Stomach (tissue), 8 donors: ENCODE measurements at regions not wholly inside any gene's neighbourhood (a gene's known extent, or its start where the extent isn't known, plus 50 kb on each side); places are given as distances from the start of the nearest gene placed in this dataset.

Experiments
- DNase-seq, 2 donors: peaks; one replicate each; pipeline versions ENCODE4 v3.0.0 to v3.0.0-alpha.2; 2013 to 2019
- H3K27ac ChIP-seq, 5 donors: fragments of 200-600 bp in 4 of 5; sonication (generic) in 4 of 5; one replicate each; pipeline ENCODE4 v1.5.1; 2013 to 2019; ENCODE audit warnings: mild to moderate bottlenecking in 1 of 5, moderate library complexity in 1 of 5
- H3K27me3 ChIP-seq, 3 donors: fragments of 200-600 bp; sonication (generic); one replicate each; pipeline ENCODE4 v1.5.1; 2017 to 2019; ENCODE audit warnings: mixed run types in 1 of 3
- H3K36me3 ChIP-seq, 4 donors: fragments of 200-600 bp; sonication (generic); 1 replicate in 3 of 4; 2 replicates in 1 of 4; pipeline ENCODE4 v1.5.1; 2016 to 2019
- H3K4me1 ChIP-seq, 4 donors: fragments of 200-600 bp; sonication (generic); one replicate each; pipeline ENCODE4 v1.5.1; 2016 to 2019
- H3K4me3 ChIP-seq, 4 donors: fragments of 200-600 bp; sonication (generic) in 3 of 4; one replicate each; pipeline ENCODE4 v1.5.1; 2016 to 2019; ENCODE audit warnings: mild to moderate bottlenecking in 1 of 4
- H3K9me3 ChIP-seq, 4 donors: fragments of 200-600 bp; sonication (generic); one replicate each; pipeline ENCODE4 v1.5.1; 2016 to 2019
- CTCF ChIP-seq, 7 experiments: fragments of 450-650 bp in 4 of 7; fragments of 200-600 bp in 3 of 7; sonication (generic) in 3 of 7; IDR thresholded peaks; one replicate each; pipeline ENCODE4 v1.5.1; 2016 to 2019; ENCODE audit warnings: antibody characterized with exemption in 7 of 7, control low read depth in 2 of 7, mild to moderate bottlenecking in 1 of 7
- EP300 ChIP-seq: sonication (generic); formaldehyde crosslinking; IDR thresholded peaks from one replicate; pipeline ENCODE4 v1.6.1; 2017; ENCODE audit warnings: antibody characterized with exemption
- POLR2A ChIP-seq, 4 donors: fragments of 450-650 bp; IDR thresholded peaks; one replicate each; pipeline ENCODE4 v1.6.1; 2016; ENCODE audit warnings: antibody characterized with exemption in 4 of 4, control low read depth in 2 of 4, mild to moderate bottlenecking in 1 of 4, moderate library complexity in 1 of 4
- POLR2AphosphoS5 ChIP-seq, 3 donors: sonication (generic); formaldehyde crosslinking; IDR thresholded peaks; one replicate each; pipeline ENCODE4 v1.6.1; 2016; ENCODE audit warnings: antibody characterized with exemption in 3 of 3
- WGBS, 5 donors: extraction: QIAGEN DNeasy Blood & Tissue Kit in 3 of 5; methylation state at CpG; one replicate each; pipeline versions ENCODE4 v1.1.5 to v1.1.7; 2013 to 2018; 5-methylcytosine and 5-hydroxymethylcytosine counted together
- intact Hi-C: fragments of 100-400 bp; cut with DNase I; formaldehyde crosslinking; loops from one replicate; pipeline ENCODE4 v1.15.1; 2023; ENCODE audit warnings: low total_unique reads
- donor health status: healthy with polysubstance abuse.
- donor health status: Bipolar disorder and iron deficiency.
- donor health status: healthy.

GRCh38 chr11:112856133-112856532 lies 105.1 kb upstream of the NCAM1 start:
- Histone ChIP-seq H3K4me1 (no peaks in the 10 kb centered on the region), H3K9me3 (peaks cover 0 to 4% (median 1%) of the 10 kb centered on the region in 4 donors), H3K27ac (no peak overlapping the region), H3K36me3 (no peaks in the 10 kb centered on the region), H3K27me3 (no peaks in the 10 kb centered on the region), H3K4me3 (no peak overlapping the region)
- DNase-seq = no peak
- TF ChIP-seq POLR2A (IDR thresholded peaks at IDR 0.05) = no peak
- TF ChIP-seq CTCF (IDR thresholded peaks at IDR 0.05) = no peak
- no peak for TF ChIP-seq EP300
- TF ChIP-seq POLR2AphosphoS5 (IDR thresholded peaks at IDR 0.05) = no peak
- intact Hi-C loops = no loop called here
- WGBS, 5 donors = 64 to 81% (median 73%) methylated on average over 4 of the region's 4 CpGs

GRCh38 chr11:112856591-112856990 lies 104.6 kb upstream of the NCAM1 start:
- no peak for TF ChIP-seq POLR2AphosphoS5 (IDR thresholded peaks at IDR 0.05)
- TF ChIP-seq CTCF (IDR thresholded peaks at IDR 0.05) = no peak
- no peak for TF ChIP-seq POLR2A (IDR thresholded peaks at IDR 0.05)
- no peak for TF ChIP-seq EP300
- Histone ChIP-seq H3K36me3 (no peaks in the 10 kb centered on the region), H3K4me3 (no peak overlapping the region), H3K27ac (no peak overlapping the region), H3K27me3 (no peaks in the 10 kb centered on the region), H3K9me3 (peaks cover 0 to 8% (median 2%) of the 10 kb centered on the region in 4 donors), H3K4me1 (no peaks in the 10 kb centered on the region)
- DNase-seq = no peak
- intact Hi-C loops = no loop called here
- WGBS, 5 donors = 45 to 55% (median 52%) methylated on average over 2 of the region's 2 CpGs

GRCh38 chr11:112858289-112859023 lies 102.8 kb upstream of the NCAM1 start:
- Histone ChIP-seq H3K9me3 (peaks cover 0 to 11% (median 4%) of the 10 kb centered on the region in 4 donors), H3K27me3 (no peaks in the 10 kb centered on the region), H3K36me3 (no peaks in the 10 kb centered on the region), H3K4me3 (no peak overlapping the region), H3K27ac (no peak overlapping the region), H3K4me1 (no peaks in the 10 kb centered on the region)
- 82 to 87% (median 86%) methylated on average over 5 of the region's 5 CpGs for WGBS, 5 donors
- intact Hi-C loops = no loop called here
- DNase-seq = no peak
- TF ChIP-seq POLR2A (IDR thresholded peaks at IDR 0.05) = no peak
- no peak for TF ChIP-seq POLR2AphosphoS5 (IDR thresholded peaks at IDR 0.05)
- TF ChIP-seq CTCF (IDR thresholded peaks at IDR 0.05) = no peak
- TF ChIP-seq EP300 = no peak

- Histone ChIP-seq H3K9me3 (peaks cover 0 to 11% (median 4%) of the 10 kb centered on the region in 4 donors), H3K4me3 (no peak overlapping the region), H3K4me1 (no peaks in the 10 kb centered on the region), H3K27me3 (no peaks in the 10 kb centered on the region), H3K36me3 (no peaks in the 10 kb centered on the region), H3K27ac (no peak overlapping the region)
- WGBS, 5 donors = 79 to 97% (median 93%) methylated on average over 3 of the region's 3 CpGs
- intact Hi-C loops = no loop called here
- no peak for TF ChIP-seq EP300
- TF ChIP-seq CTCF (IDR thresholded peaks at IDR 0.05) = no peak
- TF ChIP-seq POLR2A (IDR thresholded peaks at IDR 0.05) = no peak
- no peak for TF ChIP-seq POLR2AphosphoS5 (IDR thresholded peaks at IDR 0.05)
- DNase-seq = no peak
These were observed 101.4 kb upstream of the NCAM1 start for GRCh38 chr11:112859787-112860186.
